ENCODE measurements at regions not wholly inside any gene's neighbourhood (a gene's known extent, or its start where the extent isn't known, plus 50 kb on each side); places are given as distances from the start of the nearest gene placed in this dataset.
"Not testable (repeated sequence)": the region's sequence is repeated elsewhere in the genome, so short reads cannot be mapped to it uniquely, and the experiment has no call there.

GRCh38 chr12:131568336-131568735, 142.6 kb upstream of the SFSWAP start:
- H3K27ac ChIP-seq, result no peak overlapping the region
- TF ChIP-seq CTCF (conservative IDR thresholded peaks at IDR 0.05), result no peak
- no peak for TF ChIP-seq ZFX (IDR thresholded peaks at IDR 0.05)

- H3K27ac ChIP-seq, result no peak overlapping the region
- no peak for TF ChIP-seq CTCF (conservative IDR thresholded peaks at IDR 0.05)
- no peak for TF ChIP-seq ZFX (IDR thresholded peaks at IDR 0.05)
Observed at GRCh38 chr12:131570596-131570995, 140.3 kb upstream of the SFSWAP start.

GRCh38 chr12:131571827-131572226, 139.1 kb upstream of the SFSWAP start:
- H3K27ac ChIP-seq, result no peak overlapping the region
- TF ChIP-seq ZFX (IDR thresholded peaks at IDR 0.05) (no peak), CTCF (conservative IDR thresholded peaks at IDR 0.05) (no peak)

GRCh38 chr12:131572626-131573025, 138.3 kb upstream of the SFSWAP start:
- TF ChIP-seq ZFX (IDR thresholded peaks at IDR 0.05) (no peak), CTCF (conservative IDR thresholded peaks at IDR 0.05) (no peak)

GRCh38 chr12:131573631-131574394, 137.1 kb upstream of the SFSWAP start:
- TF ChIP-seq CTCF (conservative IDR thresholded peaks at IDR 0.05), result no peak
- no peak for TF ChIP-seq ZFX (IDR thresholded peaks at IDR 0.05)
- H3K27ac ChIP-seq, result no peak overlapping the region

More at GRCh38 chr12:131572626-131573025, 138.3 kb upstream of the SFSWAP start:
- no peak overlapping the region for H3K27ac ChIP-seq

GRCh38 chr12:131574395-131574771, 136.5 kb upstream of the SFSWAP start:
- no peak overlapping the region for H3K27ac ChIP-seq
- TF ChIP-seq CTCF (conservative IDR thresholded peaks at IDR 0.05) (no peak), ZFX (IDR thresholded peaks at IDR 0.05) (no peak)

- TF ChIP-seq CTCF (conservative IDR thresholded peaks at IDR 0.05), result no peak
- no peak for TF ChIP-seq ZFX (IDR thresholded peaks at IDR 0.05)
- no peak overlapping the region for H3K27ac ChIP-seq
Observed at GRCh38 chr12:131575371-131575770, 135.5 kb upstream of the SFSWAP start.

DNA sequence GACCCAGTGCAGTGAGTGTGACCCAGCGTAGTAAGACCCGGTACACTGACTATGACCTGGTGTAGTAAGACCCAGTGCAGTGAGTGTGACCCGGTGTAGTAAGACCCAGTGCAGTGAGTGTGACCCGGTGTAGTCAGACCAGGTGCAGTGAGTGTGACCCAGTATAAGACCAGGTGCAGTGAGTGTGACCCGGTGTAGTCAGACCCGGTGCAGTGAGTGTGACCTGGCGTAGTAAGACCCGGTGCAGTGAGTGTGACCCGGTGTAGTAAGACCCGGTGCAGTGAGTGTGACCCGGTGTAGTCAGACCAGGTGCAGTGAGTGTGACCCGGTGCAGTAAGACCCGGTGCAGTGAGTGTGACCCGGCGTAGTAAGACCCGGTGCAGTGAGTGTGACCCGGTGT, 134.2 kb upstream of the SFSWAP start:
- not testable (repeated sequence) for H3K27ac ChIP-seq
